Natural killer cell (primary cell): ENCODE measurements at regions not wholly inside any gene's neighbourhood (a gene's known extent, or its start where the extent isn't known, plus 50 kb on each side); places are given as distances from the start of the nearest gene placed in this dataset.
"Not testable (repeated sequence)": the region's sequence is repeated elsewhere in the genome, so short reads cannot be mapped to it uniquely, and the experiment has no call there.

Experiments
- ATAC-seq, 3 donors: fragments of 150-1000 bp in 2 of 3; fragments of 200-7000 bp in 1 of 3; cut with Tn5 transposase; 1 replicate in 1 of 3; 2 replicates in 2 of 3; pipeline ENCODE4 v1.10.0; 2021; ENCODE audit warnings: mild to moderate bottlenecking in 2 of 3, moderate library complexity in 2 of 3
- DNase-seq, 2 donors: peaks; one replicate each; pipeline versions ENCODE4 v3.0.0 to v3.0.0-alpha.2; 2013 to 2021; ENCODE audit warnings: mixed read lengths in 1 of 2
- H3K27ac ChIP-seq: one replicate; pipeline ENCODE4 v1.5.1; 2013; ENCODE audit warnings: mild to moderate bottlenecking, low read length
- H3K27me3 ChIP-seq: one replicate; pipeline ENCODE4 v1.6.1; 2013; ENCODE audit warnings: low read length; ENCODE audit not compliant: control insufficient read depth, insufficient read depth
- H3K36me3 ChIP-seq: one replicate; pipeline ENCODE4 v1.6.1; 2013; ENCODE audit warnings: low read length; ENCODE audit not compliant: control insufficient read depth, insufficient read depth
- H3K4me1 ChIP-seq: one replicate; pipeline ENCODE4 v1.6.1; 2013; ENCODE audit warnings: low read length; ENCODE audit not compliant: control insufficient read depth, insufficient read depth
- H3K4me3 ChIP-seq: one replicate; pipeline ENCODE4 v1.5.1; 2013; ENCODE audit warnings: low read length
- H3K9me3 ChIP-seq: one replicate; pipeline ENCODE4 v1.6.1; 2013; ENCODE audit warnings: low read length; ENCODE audit not compliant: control insufficient read depth, insufficient read depth
- H3K27ac Mint-ChIP-seq, 2 donors: one replicate each; pipeline ENCODE4 v1.8.0; 2022; ENCODE audit warnings: mild to moderate bottlenecking in 2 of 2, mixed read lengths in 2 of 2, moderate library complexity in 1 of 2
- H3K27me3 Mint-ChIP-seq, 2 donors: one replicate each; pipeline ENCODE4 v1.8.0; 2022; ENCODE audit warnings: low read depth in 2 of 2, mixed read lengths in 2 of 2
- H3K36me3 Mint-ChIP-seq: one replicate; pipeline ENCODE4 v1.8.0; 2022; ENCODE audit warnings: mixed read lengths
- H3K4me1 Mint-ChIP-seq, 2 donors: one replicate each; pipeline ENCODE4 v1.8.0; 2022; ENCODE audit warnings: mixed read lengths in 2 of 2
- H3K4me3 Mint-ChIP-seq: one replicate; pipeline ENCODE4 v1.8.0; 2022; ENCODE audit warnings: mild to moderate bottlenecking, moderate library complexity, mixed read lengths
- H3K9me3 Mint-ChIP-seq, 2 donors: one replicate each; pipeline ENCODE4 v1.8.0; 2022; ENCODE audit warnings: mixed read lengths in 2 of 2
- WGBS: methylation state at CpG from one replicate; pipeline ENCODE4 v1.1.7; 2013; ENCODE audit warnings: missing lambda C conversion rate; ENCODE audit not compliant: insufficient coverage; 5-methylcytosine and 5-hydroxymethylcytosine counted together
- intact Hi-C: fragments of 100-400 bp; cut with micrococcal nuclease; formaldehyde crosslinking; loops from one replicate; pipeline ENCODE4 v1.14.2; 2022
- TF ChIP-seq, protein P1 (sequence below): fragments of 200-600 bp; IDR thresholded peaks from one replicate; pipeline ENCODE4 v1.8.0; 2022; ENCODE audit warnings: antibody characterized with exemption

DNA sequence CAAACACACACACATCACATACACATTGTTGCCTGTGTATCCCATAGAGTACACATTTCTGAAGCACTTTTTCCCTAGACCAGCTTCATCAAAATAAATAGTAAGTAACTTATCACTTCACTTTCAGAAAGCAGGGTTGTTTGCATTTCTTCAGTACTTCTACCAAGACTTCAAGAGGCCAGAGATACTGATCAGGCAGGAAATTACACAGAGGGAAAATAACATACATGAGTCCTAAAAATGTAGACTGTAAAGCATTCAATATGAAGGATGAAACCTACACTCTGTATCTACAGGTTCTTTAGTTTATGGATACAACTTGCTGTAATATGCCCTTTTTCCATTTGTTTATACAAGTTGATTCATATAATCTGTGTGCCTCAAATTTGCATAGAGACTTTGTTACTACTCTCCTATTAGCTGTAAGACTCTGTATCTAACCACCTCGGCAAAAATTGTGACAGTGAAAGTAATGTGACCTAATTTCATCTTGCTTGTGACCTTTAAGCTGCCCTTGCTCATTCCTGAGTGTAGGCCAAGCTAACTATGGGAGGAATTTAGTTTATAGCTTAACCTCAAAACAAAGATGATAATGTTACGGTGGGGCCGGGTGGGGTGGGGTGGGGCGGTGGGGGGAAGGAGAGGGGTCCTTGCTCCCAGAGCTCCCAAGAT lies 228.9 kb upstream of the SPOPL start:
- Histone ChIP-seq H3K4me1 (no peaks in the 10 kb centered on the region), H3K27me3 (no peaks in the 10 kb centered on the region), H3K4me3 (no peak overlapping the region), H3K9me3 (peaks cover 3% of the 10 kb centered on the region), H3K27ac (no peak overlapping the region), H3K36me3 (no peaks in the 10 kb centered on the region)
- WGBS: 89% methylated on average over 4 of the region's 4 CpGs
- no peaks in the 10 kb centered on the region for H3K36me3 Mint-ChIP-seq
- no peak for DNase-seq
- TF ChIP-seq, protein P1, sequence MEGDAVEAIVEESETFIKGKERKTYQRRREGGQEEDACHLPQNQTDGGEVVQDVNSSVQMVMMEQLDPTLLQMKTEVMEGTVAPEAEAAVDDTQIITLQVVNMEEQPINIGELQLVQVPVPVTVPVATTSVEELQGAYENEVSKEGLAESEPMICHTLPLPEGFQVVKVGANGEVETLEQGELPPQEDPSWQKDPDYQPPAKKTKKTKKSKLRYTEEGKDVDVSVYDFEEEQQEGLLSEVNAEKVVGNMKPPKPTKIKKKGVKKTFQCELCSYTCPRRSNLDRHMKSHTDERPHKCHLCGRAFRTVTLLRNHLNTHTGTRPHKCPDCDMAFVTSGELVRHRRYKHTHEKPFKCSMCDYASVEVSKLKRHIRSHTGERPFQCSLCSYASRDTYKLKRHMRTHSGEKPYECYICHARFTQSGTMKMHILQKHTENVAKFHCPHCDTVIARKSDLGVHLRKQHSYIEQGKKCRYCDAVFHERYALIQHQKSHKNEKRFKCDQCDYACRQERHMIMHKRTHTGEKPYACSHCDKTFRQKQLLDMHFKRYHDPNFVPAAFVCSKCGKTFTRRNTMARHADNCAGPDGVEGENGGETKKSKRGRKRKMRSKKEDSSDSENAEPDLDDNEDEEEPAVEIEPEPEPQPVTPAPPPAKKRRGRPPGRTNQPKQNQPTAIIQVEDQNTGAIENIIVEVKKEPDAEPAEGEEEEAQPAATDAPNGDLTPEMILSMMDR: no peak
- no peak for ATAC-seq
- intact Hi-C loops: no loop called here
- no peaks in the 10 kb centered on the region for H3K27me3 Mint-ChIP-seq
- no peak overlapping the region for H3K4me3 Mint-ChIP-seq
- no peak overlapping the region for H3K27ac Mint-ChIP-seq
- H3K4me1 Mint-ChIP-seq: no peaks in the 10 kb centered on the region
- H3K9me3 Mint-ChIP-seq: peaks cover 6% of the 10 kb centered on the region in 2 donors

GRCh38 chr2:138273280-138273679 lies 228.3 kb upstream of the SPOPL start:
- H3K36me3 Mint-ChIP-seq, H3K36me3 ChIP-seq, H3K4me3 ChIP-seq, H3K4me3 Mint-ChIP-seq, H3K27me3 Mint-ChIP-seq, H3K4me1 Mint-ChIP-seq, H3K27ac ChIP-seq, H3K9me3 Mint-ChIP-seq, H3K4me1 ChIP-seq, ATAC-seq, H3K27ac Mint-ChIP-seq, intact Hi-C loops, H3K9me3 ChIP-seq, H3K27me3 ChIP-seq, DNase-seq: not testable (repeated sequence)
- 95% methylated on average over 10 of the region's 12 CpGs for WGBS

GRCh38 chr2:138274421-138275291 lies 226.9 kb upstream of the SPOPL start:
- H3K36me3 ChIP-seq: no peaks in the 10 kb centered on the region
- TF ChIP-seq, protein P1: no peak
- H3K4me1 Mint-ChIP-seq: no peaks in the 10 kb centered on the region
- WGBS: 83% methylated on average over 1 of the region's 3 CpGs
- no peak for DNase-seq
- H3K27ac Mint-ChIP-seq: no peak overlapping the region
- H3K4me3 ChIP-seq: no peak overlapping the region
- H3K4me1 ChIP-seq: no peaks in the 10 kb centered on the region
- H3K36me3 Mint-ChIP-seq: no peaks in the 10 kb centered on the region
- H3K27me3 ChIP-seq: no peaks in the 10 kb centered on the region
- no peaks in the 10 kb centered on the region for H3K27me3 Mint-ChIP-seq
- intact Hi-C loops: no loop called here
- no peak overlapping the region for H3K4me3 Mint-ChIP-seq
- peaks cover 6% of the 10 kb centered on the region in 2 donors for H3K9me3 Mint-ChIP-seq
- peaks cover 3% of the 10 kb centered on the region for H3K9me3 ChIP-seq
- ATAC-seq: no peak
- H3K27ac ChIP-seq: no peak overlapping the region

DNA sequence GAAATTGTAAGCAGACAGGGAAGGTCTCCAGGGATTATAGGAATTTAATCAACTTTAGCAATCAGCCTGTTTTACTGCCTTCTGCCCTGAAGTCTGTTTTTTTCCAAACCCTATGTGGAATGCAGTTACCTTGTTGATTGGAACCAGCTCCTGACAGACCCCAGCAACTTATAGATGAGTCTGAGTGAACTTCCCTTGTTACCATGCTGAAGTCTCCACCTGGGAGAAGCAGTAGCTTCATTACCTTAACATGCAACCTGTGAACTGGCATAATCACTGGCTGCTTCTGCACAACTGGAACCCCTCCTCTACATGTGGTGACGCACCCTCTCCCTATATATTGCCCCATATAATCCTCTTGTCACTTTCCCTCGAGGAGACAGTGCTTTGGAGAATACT lies 226.3 kb upstream of the SPOPL start:
- TF ChIP-seq, protein P1: no peak
- no peaks in the 10 kb centered on the region for H3K4me1 Mint-ChIP-seq
- H3K27ac ChIP-seq: no peak overlapping the region
- no peaks in the 10 kb centered on the region for H3K4me1 ChIP-seq
- 64% methylated on average over 2 of the region's 2 CpGs for WGBS
- no peaks in the 10 kb centered on the region for H3K36me3 Mint-ChIP-seq
- DNase-seq (no peak), ATAC-seq (no peak)
- intact Hi-C loops: no loop called here
- no peak overlapping the region for H3K4me3 Mint-ChIP-seq
- no peak overlapping the region for H3K27ac Mint-ChIP-seq
- H3K9me3 Mint-ChIP-seq: peaks cover 6% of the 10 kb centered on the region in 2 donors
- H3K27me3 ChIP-seq: no peaks in the 10 kb centered on the region
- no peaks in the 10 kb centered on the region for H3K27me3 Mint-ChIP-seq
- no peaks in the 10 kb centered on the region for H3K36me3 ChIP-seq
- no peak overlapping the region for H3K4me3 ChIP-seq
- H3K9me3 ChIP-seq: peaks cover 3% of the 10 kb centered on the region
